OCI-M2 (cell line): ENCODE measurements at regions not wholly inside any gene's neighbourhood (a gene's known extent, or its start where the extent isn't known, plus 50 kb on each side); places are given as distances from the start of the nearest gene placed in this dataset.
"Not testable (repeated sequence)": the region's sequence is repeated elsewhere in the genome, so short reads cannot be mapped to it uniquely, and the experiment has no call there.

ENCODE experiments used
- DNase-seq: peaks from one replicate; lab custom pipeline; 2025; ENCODE audit not compliant: unreplicated experiment; lab: John Stamatoyannopoulos, UW

DNA sequence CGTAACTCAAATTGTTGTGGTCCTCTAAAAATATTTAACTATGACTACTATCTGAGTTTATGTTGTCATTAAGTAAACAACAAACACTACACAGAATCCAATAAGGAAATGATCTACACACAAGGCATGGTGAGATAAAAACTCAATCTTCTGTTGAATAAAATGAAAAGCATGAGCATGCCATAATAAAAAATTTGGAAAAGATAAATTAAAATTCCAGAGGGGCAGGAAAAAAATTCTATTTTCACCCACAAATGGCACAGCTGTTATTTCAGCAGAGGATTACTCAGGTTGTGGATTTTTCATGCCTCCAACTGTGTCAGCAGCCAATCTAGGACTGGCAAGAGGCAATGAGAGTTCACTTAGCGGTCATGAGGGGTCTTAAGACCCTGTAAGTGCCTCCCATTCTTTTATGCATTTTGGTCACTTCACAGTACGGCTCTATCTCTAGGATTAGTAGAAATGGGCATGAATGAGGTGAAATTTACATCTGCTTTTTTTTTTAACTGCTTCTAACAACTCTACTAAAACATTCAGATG is 639.8 kb upstream of the DIPK2B start:
- DNase-seq, result no peak

- DNase-seq, result no peak
Observed at GRCh38 chrX:45830343-45830742, 629.7 kb upstream of the DIPK2B start.

DNA sequence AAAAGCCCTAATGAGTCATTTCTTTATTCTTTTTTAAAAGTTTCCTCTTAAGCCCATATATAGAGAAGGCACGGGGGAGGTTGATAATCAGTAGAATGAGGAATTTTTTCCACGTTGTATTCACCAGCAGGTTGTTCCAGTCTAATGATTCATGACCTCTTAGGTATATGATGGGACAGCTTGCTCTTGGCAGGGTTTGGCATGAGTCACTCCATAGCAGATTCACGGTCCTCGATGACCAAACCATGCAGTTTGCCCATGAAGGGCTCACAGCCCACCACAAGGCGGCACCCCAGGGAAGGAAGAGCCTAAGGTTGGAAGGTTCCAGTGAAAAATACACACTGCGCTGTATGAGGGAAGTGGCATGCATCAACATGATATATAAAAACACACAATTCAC is 623.8 kb upstream of the DIPK2B start:
- no peak for DNase-seq

GRCh38 chrX:45823536-45823935 is 622.9 kb upstream of the DIPK2B start:
- DNase-seq, result no peak

- no peak for DNase-seq
Observed at GRCh38 chrX:45822124-45822523, 621.4 kb upstream of the DIPK2B start.

DNA sequence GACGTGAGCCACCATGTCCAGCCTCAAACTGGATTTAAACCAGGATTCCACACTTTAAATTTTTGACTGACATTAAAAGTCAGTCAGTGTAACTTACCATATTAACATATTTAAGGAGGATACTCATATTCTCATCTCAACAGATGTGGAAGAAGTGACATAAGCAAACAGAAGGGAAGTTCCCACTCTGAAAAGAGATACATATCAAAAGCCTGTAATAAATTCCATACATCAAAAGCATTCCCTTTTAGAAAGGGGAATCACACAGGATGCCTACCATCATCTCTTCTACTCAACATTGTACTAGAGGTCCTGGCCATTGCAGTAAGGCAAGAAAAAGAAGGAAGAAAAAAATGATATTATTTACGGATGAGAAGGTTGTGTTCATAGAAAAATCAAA is 618.2 kb upstream of the DIPK2B start:
- no peak for DNase-seq

GRCh38 chrX:45815441-45815840 is 614.8 kb upstream of the DIPK2B start:
- DNase-seq, result no peak

- DNase-seq, result no peak
Observed at GRCh38 chrX:45811326-45811725, 610.6 kb upstream of the DIPK2B start.

GRCh38 chrX:45807572-45808425 is 607.1 kb upstream of the DIPK2B start:
- DNase-seq, result no peak

DNA sequence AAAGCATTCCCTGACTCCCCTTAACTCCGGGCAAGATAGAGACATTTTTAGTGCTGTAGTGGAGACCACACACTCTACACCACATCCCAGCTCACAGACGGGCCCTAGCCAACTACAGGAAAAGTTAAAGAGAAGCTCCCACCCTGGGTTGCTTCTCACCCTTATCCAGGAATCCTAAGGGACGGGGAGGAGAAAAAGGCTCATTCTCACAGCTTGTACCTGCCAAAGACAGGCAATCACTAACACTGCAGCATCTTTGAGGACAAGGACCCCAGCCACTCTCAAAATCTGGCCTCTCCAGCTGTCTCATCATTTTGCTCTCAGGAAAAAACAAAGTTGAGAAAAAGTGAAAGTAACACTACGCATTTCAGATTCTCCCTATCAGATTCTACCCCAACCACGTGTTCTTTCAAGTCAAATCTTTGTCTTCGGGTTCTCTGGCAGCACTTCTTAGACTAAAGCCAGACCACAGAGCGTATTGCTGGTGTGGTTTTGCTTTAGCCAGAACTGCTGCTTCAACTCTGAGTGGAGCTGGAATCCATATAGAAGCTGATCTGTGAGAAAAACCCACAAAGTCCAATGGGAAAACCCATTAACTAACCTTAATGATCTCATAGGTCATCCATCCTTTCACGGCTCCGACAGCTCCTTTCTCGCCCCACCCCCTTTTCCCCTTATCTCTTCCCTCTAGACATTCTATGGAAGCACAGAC is 605.9 kb upstream of the DIPK2B start:
- DNase-seq, result no peak

GRCh38 chrX:45804276-45804675 is 603.6 kb upstream of the DIPK2B start:
- DNase-seq, result no peak

- no peak for DNase-seq
Observed at GRCh38 chrX:45803383-45803921, 602.8 kb upstream of the DIPK2B start.

GRCh38 chrX:45801554-45801953 is 600.9 kb upstream of the DIPK2B start:
- DNase-seq, result no peak

GRCh38 chrX:45800746-45801453 is 600.2 kb upstream of the DIPK2B start:
- not testable (repeated sequence) for DNase-seq

DNA sequence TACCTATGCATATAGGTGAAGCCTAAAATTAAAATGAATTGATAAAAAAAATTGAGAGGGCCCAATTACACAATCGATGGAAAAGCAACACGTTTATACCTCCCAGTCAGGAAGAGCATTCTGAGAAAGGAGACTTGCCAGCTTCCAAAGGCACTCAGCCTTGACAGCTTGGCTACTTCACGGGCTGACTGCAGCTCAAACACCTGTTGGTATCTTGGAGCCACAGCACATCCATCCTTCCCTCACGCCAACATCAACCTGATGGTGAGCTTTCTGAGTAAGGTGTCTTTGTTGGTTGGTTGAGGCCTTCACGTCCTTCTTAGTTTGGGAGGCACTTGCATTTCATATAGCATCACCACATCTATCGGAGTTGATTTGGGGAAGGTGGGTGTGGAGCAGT is 598.9 kb upstream of the DIPK2B start:
- DNase-seq, result no peak

DNA sequence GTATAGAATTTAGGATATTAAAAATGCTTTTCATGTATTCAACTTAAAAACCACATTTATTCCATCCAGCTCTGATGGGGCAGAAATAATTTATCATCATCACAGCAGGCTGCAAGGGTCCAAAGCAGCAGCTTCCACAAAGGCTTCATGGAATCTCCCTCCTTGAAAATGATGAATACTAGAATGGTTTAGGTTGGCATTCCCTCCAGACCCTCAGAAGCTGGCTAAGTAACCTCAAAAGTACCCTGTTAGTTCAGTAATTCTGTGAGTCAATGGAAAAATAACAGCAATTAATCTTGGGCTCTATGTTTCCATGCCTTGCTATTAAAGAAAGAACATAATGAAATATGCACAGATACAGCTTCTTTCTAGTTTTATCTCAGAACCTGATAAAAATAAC is 594.9 kb upstream of the DIPK2B start:
- no peak for DNase-seq

- no peak for DNase-seq
Observed at GRCh38 chrX:45794995-45795337, 594.3 kb upstream of the DIPK2B start.

GRCh38 chrX:45794323-45794994 is 593.8 kb upstream of the DIPK2B start:
- no peak for DNase-seq

- no peak for DNase-seq
Observed at GRCh38 chrX:45788941-45789348, 588.3 kb upstream of the DIPK2B start.

- DNase-seq, result no peak
Observed at GRCh38 chrX:45788315-45788714, 587.6 kb upstream of the DIPK2B start.

GRCh38 chrX:45784590-45784989 is 583.9 kb upstream of the DIPK2B start:
- no peak for DNase-seq
